NCI-H446 (cell line): ENCODE measurements at regions not wholly inside any gene's neighbourhood (a gene's known extent, or its start where the extent isn't known, plus 50 kb on each side); places are given as distances from the start of the nearest gene placed in this dataset.
"Not testable (repeated sequence)": the region's sequence is repeated elsewhere in the genome, so short reads cannot be mapped to it uniquely, and the experiment has no call there.

Source experiments
- DNase-seq, 2 experiments: peaks; one replicate each; lab custom pipeline; 2025; lab: John Stamatoyannopoulos, UW

DNA sequence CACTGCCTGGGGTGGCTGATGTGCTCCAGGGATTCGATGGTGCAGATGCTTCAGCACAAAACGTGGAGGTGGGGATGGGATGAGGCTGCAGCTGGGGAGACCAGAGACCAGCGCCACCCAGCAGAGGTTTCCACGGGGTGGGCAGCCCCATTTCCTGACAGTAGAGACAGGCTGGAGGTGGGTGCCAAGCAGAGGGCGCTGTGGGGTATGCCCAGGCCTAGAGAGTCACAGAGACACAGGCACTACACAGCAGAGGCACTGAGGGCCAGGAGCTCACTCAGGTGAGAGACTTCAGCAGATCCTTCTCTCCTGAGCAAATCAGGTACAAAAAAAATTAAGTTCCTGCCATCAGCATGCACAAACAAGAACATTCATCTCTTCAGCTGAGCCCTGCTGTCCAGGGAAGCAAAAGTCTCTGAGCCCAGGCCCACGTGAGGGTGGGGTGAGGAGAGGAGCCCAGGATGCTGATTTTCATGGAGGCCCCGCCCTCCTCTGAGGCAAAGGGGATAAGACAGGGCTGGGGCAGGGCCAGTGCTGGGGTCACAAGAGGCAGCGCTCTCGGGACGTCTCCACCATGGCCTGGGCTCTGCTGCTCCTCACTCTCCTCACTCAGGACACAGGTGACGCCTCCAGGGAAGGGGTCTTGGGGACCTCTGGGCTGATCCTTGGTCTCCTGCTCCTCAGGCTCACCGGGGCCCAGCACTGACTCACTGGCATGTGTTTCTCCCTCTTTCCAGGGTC, 53.1 kb downstream of the GGTLC2 start:
- no peak for DNase-seq

DNA sequence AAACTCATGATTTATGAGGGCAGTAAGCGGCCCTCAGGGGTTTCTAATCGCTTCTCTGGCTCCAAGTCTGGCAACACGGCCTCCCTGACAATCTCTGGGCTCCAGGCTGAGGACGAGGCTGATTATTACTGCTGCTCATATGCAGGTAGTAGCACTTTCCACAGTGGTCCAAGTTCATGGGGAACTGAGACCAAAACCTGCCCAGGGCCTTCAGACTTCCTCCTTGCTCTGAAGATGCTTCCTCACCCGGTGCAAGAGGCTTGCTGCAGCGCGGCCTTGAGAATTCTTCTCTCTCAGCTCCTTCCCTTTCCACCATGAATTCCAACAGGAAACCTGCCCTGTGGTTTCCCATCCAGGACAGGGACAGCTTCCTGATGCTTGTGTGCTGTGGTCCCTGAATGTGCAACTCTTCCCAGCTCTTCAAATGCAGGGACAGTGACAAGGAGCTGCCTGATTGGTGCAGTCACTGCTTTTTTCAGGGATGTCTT, 53.9 kb downstream of the GGTLC2 start:
- DNase-seq, result no peak

DNA sequence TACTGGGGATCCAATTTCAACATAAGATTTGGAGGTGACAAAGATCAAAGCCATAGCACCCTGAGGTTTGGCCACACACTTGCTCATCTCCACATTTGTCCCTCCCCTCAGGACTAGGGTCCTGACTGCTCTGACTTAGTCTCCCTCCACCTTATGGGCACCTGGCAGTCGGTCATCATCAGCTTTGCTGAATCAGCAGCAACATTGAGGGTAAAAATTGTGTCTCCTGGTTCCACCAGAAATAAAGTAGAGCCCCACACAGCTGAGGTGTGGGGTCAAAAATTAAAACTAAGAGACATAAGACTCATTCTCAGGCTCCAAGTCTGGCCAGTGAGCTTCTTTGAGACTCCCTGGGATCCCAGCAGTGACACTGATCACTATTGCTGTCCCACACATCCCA, 56.2 kb downstream of the GGTLC2 start:
- no peak for DNase-seq

DNA sequence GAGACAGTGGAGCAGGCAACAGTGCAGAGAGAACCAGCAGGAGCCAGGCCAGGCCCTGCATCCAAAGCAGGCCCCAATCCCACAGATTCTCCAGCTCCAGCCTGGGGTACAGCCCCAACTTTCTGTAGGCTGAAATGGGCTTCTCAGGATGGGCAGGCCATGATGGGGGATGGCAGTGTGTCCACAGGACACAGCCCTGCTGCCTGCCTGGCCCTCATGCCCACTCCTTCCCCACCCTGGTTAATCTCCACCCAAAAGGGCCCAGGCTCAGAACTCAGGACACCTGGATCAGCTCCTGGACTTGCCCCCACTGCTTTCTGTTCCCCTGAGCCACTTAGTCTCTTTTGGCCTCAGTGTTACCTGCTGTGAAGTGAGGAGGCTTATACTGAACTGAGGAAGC, 57.1 kb downstream of the GGTLC2 start:
- not testable (repeated sequence) for DNase-seq

DNA sequence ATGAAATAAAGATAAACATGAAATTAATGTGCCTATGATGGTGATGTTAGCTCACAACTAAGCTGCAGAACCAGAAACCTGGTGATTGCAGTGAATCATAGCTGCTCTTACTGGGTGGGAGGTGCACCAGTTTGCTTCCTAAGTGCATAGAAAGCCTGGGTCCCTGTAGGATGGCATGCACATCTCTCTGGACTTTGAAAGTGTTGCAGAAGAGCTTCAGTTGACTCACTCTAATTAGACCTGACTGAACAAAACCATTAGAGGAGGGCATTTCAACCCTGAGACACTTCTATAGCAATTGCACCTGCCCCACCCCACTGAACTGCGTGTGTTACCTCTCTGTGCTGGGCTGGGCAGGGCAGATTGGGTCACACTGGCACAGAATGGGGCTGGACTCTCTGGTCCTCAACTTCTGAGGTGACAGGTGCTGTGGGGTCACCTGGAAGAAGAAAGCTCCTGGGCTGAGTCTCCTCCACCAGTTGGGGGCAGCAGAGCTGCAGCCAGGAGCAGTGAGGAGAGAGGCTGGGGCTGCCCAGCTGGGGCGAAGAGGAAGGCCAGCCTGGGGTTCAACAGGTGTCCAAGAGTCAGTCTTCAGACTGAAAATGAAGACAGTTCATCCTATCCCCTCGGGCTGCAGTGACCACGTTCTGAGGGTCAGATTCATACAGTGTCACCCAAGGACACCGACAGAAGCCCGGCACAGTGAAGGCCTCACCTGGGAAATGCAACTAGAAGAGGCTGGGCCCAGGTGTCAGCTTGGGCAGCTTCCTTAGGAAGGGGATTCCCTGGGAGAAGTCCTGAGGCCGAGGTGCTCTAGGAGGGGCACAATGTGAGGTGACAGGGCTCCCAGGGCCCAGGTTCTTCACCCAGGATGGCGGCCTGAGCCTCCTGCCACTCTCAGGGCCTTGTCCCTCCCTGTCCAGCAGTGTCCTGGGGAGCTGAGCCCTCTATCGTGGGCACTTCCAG, 58.1 kb downstream of the GGTLC2 start:
- no peak for DNase-seq

DNA sequence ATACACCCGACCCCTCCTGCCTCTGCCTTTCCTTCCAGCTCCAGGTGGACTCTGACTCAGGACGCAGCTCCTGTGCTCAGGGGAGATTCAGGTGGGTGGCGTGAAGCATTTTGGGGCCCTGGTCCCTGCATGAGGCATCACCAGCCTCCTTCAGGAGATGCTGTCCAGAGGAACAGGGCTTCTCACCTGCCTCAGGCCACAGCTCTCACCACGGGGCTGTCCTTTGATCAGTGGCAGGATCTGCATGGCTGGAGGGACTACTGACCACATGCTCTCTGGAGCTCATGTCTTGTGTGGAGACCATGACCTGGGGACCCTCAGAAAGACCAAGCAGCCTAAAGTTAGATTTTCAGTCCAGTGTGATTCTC, 58.8 kb downstream of the GGTLC2 start:
- no peak for DNase-seq

DNA sequence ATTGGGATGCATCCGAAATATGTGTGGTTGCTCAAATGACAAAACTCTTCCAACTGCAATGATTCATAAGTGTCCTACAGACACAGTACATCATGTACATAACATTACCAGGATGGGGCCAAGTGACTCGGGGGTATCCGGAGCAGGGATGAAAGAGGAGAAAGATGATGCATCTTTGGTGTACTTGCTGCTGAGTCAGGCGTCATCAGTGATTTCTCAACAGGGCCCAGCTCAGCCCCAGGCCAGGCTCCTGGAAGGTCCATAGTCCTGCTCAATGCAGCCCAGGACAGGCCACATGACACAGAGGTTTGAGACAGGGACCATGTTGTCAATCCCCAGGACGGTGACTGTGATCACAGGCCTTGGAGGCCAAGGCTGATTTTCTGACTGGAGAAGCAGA, 59.3 kb downstream of the GGTLC2 start:
- DNase-seq, result no peak

DNA sequence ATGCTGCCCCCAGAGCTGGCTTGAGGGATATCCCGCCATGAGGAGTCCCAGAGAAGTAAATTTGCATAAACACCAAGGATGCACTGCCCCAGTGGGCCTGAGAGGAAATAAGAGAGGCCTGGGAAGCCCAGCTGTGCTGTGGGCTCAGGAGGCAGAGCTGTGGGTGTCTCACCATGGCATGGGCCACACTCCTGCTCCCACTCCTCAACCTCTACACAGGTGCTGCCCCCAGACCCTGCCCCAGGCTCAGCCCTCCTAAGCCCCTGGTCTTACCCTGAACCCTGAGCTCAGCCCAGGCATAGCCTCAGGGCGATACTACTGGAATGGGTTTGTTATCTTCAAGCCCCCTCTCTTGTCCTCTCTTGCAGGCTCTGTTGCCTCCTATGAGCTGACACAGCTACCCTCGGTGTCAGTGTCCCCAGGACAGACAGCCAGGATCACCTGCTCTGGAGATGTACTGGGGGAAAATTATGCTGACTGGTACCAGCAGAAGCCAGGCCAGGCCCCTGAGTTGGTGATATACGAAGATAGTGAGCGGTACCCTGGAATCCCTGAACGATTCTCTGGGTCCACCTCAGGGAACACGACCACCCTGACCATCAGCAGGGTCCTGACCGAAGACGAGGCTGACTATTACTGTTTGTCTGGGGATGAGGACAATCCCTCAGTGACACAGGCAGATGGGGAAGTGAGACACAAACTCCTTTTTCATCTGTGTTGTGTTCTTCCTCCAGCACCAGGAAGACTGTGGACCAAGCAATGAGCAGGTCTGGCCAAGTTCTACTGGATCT, 59.9 kb downstream of the GGTLC2 start:
- DNase-seq, result no peak

DNA sequence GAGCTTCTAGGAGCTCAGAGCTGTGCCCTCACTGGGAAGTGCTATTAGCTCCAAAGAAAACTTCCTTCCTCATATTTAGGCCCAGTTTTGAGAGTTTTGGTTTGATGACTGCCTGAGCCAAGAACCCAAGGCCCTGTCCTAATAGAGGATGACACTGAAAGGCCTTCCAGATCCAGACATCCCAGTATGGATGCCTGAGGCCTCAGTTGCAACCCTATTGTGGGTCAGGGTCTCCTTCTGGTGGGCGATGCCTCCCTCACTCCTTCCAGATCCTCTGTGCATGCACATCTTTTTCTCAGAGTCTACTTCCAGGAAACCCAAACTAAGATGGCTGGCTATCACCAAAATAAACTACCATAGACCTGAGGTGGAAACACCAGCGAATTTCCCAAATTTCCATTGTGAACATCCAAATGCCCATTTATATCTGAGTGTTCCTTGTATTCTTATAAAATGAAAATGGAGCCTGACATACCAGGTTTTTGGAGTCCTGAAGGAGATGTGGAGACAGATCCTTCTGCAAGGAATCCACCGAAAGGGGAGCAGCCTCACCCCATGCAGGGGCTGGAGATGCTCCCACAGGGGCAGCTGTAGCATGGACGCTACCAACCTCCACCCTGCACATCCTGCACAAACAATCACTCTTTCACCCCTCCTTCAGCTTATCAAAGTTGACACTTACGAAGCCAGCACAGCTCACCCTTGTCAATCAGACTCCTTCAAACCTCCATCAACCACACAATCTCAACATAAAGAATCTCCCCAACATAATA, 61.1 kb downstream of the GGTLC2 start:
- no peak for DNase-seq

DNA sequence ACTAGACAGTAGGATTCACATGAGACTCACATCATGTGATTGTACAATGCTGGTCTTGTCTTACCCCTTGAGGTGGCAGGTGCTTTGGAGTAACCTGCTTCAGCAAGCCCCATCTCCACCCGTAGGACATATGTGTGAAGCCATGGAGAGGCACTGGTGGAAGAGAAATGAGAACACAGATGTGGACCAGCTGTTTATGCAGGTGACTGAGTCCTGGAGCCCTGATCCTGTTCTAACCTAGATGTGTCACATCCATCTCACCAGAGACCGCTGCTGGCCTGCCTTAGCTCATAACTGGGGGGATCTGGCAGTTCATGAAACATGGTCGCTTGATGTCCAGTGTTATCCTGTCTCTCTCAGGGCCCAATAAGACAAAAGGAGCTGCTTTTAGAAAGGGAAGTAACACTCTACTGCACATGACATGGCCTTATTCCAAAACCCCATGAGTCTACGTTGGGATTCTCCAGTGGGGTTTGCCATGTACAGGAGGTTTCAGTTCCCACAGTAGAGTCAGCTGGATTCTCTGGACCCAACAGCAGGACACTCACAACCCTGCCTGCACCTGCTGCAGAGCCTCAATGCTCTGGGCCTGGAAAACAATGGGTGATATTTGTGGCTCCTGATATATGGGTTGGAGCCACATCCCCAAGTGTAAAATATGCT, 62.0 kb downstream of the GGTLC2 start:
- DNase-seq, result no peak

DNA sequence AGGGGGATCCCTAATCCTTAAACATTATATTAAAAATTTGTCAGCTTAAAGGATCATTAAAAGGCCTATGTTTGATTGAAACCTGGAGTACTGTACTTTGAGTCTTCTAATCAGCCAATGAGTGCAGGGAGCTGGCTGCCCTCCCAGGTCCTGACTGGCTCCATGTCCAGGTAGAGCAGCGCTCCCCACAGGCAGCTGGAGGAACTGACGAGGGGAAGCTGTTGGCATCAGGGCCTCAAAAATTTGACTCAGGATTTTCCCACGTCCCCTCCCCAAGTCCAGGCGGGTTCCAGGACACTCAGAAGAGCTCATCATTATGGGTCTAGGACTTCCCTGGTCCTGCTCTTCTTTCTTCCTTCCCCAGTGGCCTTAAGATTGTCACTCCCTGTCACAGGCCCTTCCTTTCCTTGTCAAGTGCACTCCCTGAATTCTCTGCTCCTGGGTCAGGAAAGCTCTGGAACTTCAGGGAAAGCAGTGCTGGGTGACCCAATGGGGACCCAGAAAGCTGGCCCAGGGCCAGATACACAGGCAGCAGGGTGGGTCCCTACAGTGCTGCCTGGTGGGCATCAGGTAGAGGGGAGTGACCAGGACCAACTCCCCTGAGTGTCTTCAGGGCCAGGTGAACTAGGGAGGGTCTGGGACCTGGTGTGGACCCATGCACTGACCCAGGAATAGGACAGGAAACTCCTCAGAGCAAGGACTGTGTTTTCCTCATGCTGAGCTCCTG, 65.5 kb downstream of the GGTLC2 start:
- DNase-seq, result no peak

DNA sequence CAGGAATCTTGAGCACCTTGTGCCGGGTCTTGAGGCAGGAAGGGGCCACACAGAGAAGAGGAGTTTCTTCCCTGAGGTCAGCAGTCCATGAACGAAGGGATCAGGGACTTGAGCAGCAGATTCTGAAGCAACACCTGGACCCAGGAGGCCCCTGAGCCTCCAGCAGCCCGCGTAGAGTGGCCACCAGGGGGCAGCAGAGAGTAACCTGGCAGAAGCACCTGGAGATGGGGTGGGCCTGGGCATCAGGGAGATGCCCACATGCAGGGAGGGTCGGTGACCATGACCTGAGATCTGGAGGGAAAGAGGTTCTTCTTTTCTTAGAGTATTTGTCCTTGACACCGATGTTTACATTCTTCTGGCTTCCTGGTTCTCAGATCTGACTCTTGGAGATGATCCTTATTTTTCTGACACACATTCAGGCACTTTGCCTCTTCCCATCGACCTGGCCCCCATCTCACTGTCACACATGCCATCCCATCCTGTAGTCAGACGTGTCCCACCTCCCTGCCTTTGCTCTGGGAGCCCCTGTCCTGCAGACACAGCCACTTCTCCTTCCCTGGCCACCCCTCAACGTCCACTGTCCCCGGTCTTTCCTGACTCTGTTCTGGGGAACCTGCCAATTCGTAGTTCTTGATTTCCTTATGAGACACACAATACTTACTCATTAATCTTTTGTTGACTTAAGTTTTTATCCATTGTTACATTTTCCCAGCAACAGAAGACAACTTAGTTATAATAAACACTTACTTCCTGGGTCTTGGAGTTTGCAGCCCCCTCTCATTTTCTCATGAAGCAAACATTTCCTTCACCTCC, 66.5 kb downstream of the GGTLC2 start:
- DNase-seq, result peak in 1 of 2 experiments; percentile 34

DNA sequence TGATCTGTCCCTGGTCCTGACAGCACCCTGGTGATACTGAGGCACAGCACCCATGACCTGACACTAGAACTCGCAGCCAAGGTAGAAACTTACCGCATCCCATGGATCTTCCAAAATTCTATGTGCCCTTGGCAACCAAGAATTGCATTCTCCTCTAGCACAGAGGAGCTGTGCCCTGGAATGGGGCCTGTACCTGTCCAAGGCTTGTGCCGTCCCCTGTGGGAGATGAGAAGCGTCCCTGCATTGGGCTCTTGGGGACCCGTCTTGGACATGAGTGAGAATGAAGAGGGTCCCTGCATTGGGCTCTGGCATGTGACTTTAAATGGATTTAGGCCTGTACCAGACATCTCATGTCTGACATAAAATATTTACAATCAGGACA, 67.1 kb downstream of the GGTLC2 start:
- DNase-seq, result no peak

DNA sequence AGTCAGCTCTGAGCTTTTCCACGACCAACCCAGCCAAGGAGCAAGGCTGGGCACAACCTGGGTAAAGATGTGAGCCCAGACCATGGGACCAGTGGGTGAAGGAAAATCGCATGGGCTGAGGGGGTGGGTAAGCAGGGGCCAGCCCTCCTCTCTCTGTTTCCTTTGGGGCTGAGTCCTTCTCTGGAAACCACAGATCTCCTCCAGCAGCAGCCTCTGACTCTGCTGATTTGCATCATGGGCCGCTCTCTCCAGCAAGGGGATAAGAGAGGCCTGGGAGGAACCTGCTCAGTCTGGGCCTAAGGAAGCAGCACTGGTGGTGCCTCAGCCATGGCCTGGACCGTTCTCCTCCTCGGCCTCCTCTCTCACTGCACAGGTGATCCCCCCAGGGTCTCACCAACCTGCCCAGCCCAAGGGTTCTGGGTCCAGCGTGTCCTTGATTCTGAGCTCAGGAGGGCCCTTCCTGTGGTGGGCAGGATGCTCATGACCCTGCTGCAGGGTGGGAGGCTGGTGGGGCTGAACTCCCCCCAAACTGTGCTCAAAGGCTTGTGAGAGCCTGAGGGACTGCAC, 67.8 kb downstream of the GGTLC2 start:
- no peak for DNase-seq

DNA sequence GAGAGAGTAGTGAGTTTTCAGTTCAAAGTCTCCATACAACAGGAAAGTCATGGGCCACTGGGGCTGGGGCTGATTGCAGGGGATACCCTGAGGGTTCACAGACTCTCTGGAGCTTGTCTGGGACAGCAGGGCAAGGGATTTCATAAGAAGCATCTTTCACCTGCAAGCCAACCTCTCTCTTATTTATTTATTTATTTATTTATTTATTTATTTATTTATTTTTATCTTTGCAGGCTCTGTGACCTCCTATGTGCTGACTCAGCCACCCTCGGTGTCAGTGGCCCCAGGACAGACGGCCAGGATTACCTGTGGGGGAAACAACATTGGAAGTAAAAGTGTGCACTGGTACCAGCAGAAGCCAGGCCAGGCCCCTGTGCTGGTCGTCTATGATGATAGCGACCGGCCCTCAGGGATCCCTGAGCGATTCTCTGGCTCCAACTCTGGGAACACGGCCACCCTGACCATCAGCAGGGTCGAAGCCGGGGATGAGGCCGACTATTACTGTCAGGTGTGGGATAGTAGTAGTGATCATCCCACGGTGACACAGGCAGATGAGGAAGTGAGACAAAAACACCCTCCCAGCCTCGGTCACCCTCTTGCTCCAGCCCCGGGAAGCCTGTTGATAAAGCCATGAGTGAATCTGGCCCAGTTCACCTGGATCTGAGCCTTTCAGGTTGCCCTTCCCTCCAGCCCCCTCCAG, 68.4 kb downstream of the GGTLC2 start:
- no peak for DNase-seq

DNA sequence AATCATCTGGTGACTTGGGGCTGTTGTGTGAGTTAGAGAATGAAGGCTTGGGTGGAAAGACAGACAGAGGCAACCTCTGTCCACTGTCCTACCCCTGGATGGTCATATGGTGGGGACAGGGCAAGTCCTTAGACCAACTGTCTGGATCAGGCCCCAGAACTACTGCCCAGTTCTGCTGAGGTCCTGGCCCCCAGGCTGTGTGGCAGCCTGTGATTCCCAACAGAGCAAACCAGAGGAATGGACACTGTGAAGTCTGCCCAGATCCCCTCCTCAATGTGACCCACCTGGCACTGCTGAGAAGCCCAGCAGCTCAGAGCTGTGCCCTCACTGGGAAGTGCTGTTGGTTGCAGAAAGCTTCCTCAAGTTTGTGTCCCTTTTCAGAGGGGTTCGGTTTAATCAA, 69.0 kb downstream of the GGTLC2 start:
- no peak for DNase-seq

DNA sequence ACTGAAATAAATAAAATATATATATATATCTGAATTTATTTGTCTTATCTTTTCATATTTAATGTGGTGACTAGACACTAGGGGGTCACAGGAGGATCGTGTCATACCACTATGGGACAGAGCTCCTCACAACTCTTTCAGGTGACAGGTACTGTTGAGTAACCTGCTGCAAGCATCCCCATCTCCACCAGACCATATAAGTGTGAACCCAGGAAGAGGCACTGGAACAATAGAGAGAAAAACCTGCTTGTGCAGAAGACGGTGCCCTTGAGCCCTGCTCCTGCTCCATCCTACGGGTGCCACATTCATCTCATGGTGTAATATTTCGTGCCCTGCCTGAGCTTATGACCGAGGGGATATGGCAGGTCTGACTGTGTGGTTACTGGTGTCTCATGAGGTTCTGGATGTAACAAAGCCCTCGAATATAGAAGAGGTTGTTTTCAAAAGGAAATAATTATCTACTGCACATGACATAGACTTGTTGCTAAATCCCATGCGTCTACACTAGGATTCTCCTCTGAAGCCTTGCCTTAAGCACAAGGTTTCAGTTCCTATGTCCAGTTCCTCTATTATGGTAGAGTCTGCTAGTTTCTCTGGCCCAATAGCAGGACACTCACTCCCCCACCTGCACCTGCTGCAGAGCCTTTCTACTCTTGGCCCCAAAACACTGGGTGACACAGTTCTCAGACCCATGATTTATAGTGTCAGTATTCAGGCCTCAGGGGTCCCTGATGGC, 70.4 kb downstream of the GGTLC2 start:
- DNase-seq, result no peak
